ENCODE measurements at regions not wholly inside any gene's neighbourhood (a gene's known extent, or its start where the extent isn't known, plus 50 kb on each side); places are given as distances from the start of the nearest gene placed in this dataset.

GRCh38 chr7:123367031-123367430 is 167.3 kb upstream of the SLC13A1 start:
- 58% methylated on average over 4 of the region's 4 CpGs for WGBS (ENCODE audit: low lambda C conversion rate, missing lambda C conversion rate)
- H4K20me1 ChIP-seq (ENCODE audit: insufficient read depth, poor library complexity, severe bottlenecking), result no peaks in the 10 kb centered on the region
- no peak overlapping the region for H3K4me2 ChIP-seq
- no peak for DNase-seq (ENCODE audit: low spot score)
- no peak overlapping the region for H3K27ac ChIP-seq
- H3K4me1 ChIP-seq (ENCODE audit: insufficient read depth), result no peaks in the 10 kb centered on the region
- no peak for TF ChIP-seq CTCF (IDR thresholded peaks at IDR 0.05; ENCODE audit: poor library complexity)
- no peak for TF ChIP-seq EZH2phosphoT487 (IDR thresholded peaks at IDR 0.05; ENCODE audit: low read depth, severe bottlenecking, unreplicated experiment)
- TF ChIP-seq EZH2 (IDR thresholded peaks at IDR 0.05; ENCODE audit: borderline replicate concordance), result no peak
- H3K36me3 ChIP-seq (replicated peaks; ENCODE audit: insufficient read depth, low read depth), result no peaks in the 10 kb centered on the region
- H3K4me3 ChIP-seq, result no peak overlapping the region
- no peaks in the 10 kb centered on the region for H3K79me2 ChIP-seq
- H3K9me3 ChIP-seq (ENCODE audit: low read depth), result no peaks in the 10 kb centered on the region
- no peaks in the 10 kb centered on the region for H3K9me2 ChIP-seq (replicated peaks; ENCODE audit: insufficient read depth)
- H2AFZ ChIP-seq, result no peak overlapping the region
- H3K27me3 ChIP-seq, result no peaks in the 10 kb centered on the region

GRCh38 chr7:123366626-123367025 is 166.9 kb upstream of the SLC13A1 start:
- H3K4me2 ChIP-seq, result no peak overlapping the region
- no peaks in the 10 kb centered on the region for H4K20me1 ChIP-seq (ENCODE audit: insufficient read depth, poor library complexity, severe bottlenecking)
- no peak overlapping the region for H2AFZ ChIP-seq
- H3K27ac ChIP-seq, result no peak overlapping the region
- H3K9me3 ChIP-seq (ENCODE audit: low read depth), result no peaks in the 10 kb centered on the region
- H3K4me1 ChIP-seq (ENCODE audit: insufficient read depth), result no peaks in the 10 kb centered on the region
- H3K27me3 ChIP-seq, result no peaks in the 10 kb centered on the region
- no peaks in the 10 kb centered on the region for H3K79me2 ChIP-seq
- H3K36me3 ChIP-seq (replicated peaks; ENCODE audit: insufficient read depth, low read depth), result no peaks in the 10 kb centered on the region
- no peaks in the 10 kb centered on the region for H3K9me2 ChIP-seq (replicated peaks; ENCODE audit: insufficient read depth)
- no peak for DNase-seq (ENCODE audit: low spot score)
- TF ChIP-seq EZH2phosphoT487 (IDR thresholded peaks at IDR 0.05; ENCODE audit: low read depth, severe bottlenecking, unreplicated experiment), result no peak
- no peak for TF ChIP-seq EZH2 (IDR thresholded peaks at IDR 0.05; ENCODE audit: borderline replicate concordance)
- TF ChIP-seq CTCF (IDR thresholded peaks at IDR 0.05; ENCODE audit: poor library complexity), result no peak
- no peak overlapping the region for H3K4me3 ChIP-seq

- Histone ChIP-seq H3K9me2 (replicated peaks; ENCODE audit: insufficient read depth) (no peaks in the 10 kb centered on the region), H3K4me1 (ENCODE audit: insufficient read depth) (no peaks in the 10 kb centered on the region), H3K27me3 (no peaks in the 10 kb centered on the region), H3K36me3 (replicated peaks; ENCODE audit: insufficient read depth, low read depth) (no peaks in the 10 kb centered on the region), H3K4me2 (no peak overlapping the region), H3K27ac (no peak overlapping the region), H3K9me3 (ENCODE audit: low read depth) (no peaks in the 10 kb centered on the region), H3K4me3 (no peak overlapping the region), H2AFZ (no peak overlapping the region), H4K20me1 (ENCODE audit: insufficient read depth, poor library complexity, severe bottlenecking) (no peaks in the 10 kb centered on the region), H3K79me2 (no peaks in the 10 kb centered on the region)
- no peak for TF ChIP-seq EZH2 (IDR thresholded peaks at IDR 0.05; ENCODE audit: borderline replicate concordance)
- no peak for TF ChIP-seq CTCF (IDR thresholded peaks at IDR 0.05; ENCODE audit: poor library complexity)
- TF ChIP-seq EZH2phosphoT487 (IDR thresholded peaks at IDR 0.05; ENCODE audit: low read depth, severe bottlenecking, unreplicated experiment), result no peak
- WGBS (ENCODE audit: low lambda C conversion rate, missing lambda C conversion rate), result 76% methylated on average over 2 of the region's 2 CpGs
- no peak for DNase-seq (ENCODE audit: low spot score)
Measured at GRCh38 chr7:123360631-123361030, 160.9 kb upstream of the SLC13A1 start.

GRCh38 chr7:123355576-123356190 is 155.9 kb upstream of the SLC13A1 start:
- Histone ChIP-seq H3K79me2 (no peaks in the 10 kb centered on the region), H3K4me1 (ENCODE audit: insufficient read depth) (peaks cover 5% of the 10 kb centered on the region), H3K4me3 (no peak overlapping the region), H3K4me2 (no peak overlapping the region), H3K27me3 (no peaks in the 10 kb centered on the region), H4K20me1 (ENCODE audit: insufficient read depth, poor library complexity, severe bottlenecking) (no peaks in the 10 kb centered on the region), H3K9me3 (ENCODE audit: low read depth) (no peaks in the 10 kb centered on the region), H2AFZ (no peak overlapping the region), H3K9me2 (replicated peaks; ENCODE audit: insufficient read depth) (no peaks in the 10 kb centered on the region), H3K36me3 (replicated peaks; ENCODE audit: insufficient read depth, low read depth) (no peaks in the 10 kb centered on the region), H3K27ac (no peak overlapping the region)
- 78% methylated on average over 5 of the region's 5 CpGs for WGBS (ENCODE audit: low lambda C conversion rate, missing lambda C conversion rate)
- no peak for TF ChIP-seq CTCF (IDR thresholded peaks at IDR 0.05; ENCODE audit: poor library complexity)
- TF ChIP-seq EZH2 (IDR thresholded peaks at IDR 0.05; ENCODE audit: borderline replicate concordance), result no peak
- no peak for TF ChIP-seq EZH2phosphoT487 (IDR thresholded peaks at IDR 0.05; ENCODE audit: low read depth, severe bottlenecking, unreplicated experiment)
- DNase-seq (ENCODE audit: low spot score), result peak; percentile 10
